ENCODE measurements at regions not wholly inside any gene's neighbourhood (a gene's known extent, or its start where the extent isn't known, plus 50 kb on each side); places are given as distances from the start of the nearest gene placed in this dataset.

GRCh38 chr12:32047357-32048212, 59.1 kb upstream of the BICD1 start:
- DNase-seq: peak; percentile 93

- DNase-seq: no peak
Observed at GRCh38 chr12:32048791-32049190, 57.9 kb upstream of the BICD1 start.

- no peak for DNase-seq
Observed at GRCh38 chr12:32049956-32050355, 56.7 kb upstream of the BICD1 start.

- peak; percentile 69 for DNase-seq
Observed at GRCh38 chr12:32051511-32052211, 55.0 kb upstream of the BICD1 start.

- DNase-seq: peak; percentile 14
Observed at GRCh38 chr12:32052212-32052713, 54.4 kb upstream of the BICD1 start.

- peak; percentile 22 for DNase-seq
Observed at GRCh38 chr12:32053881-32054624, 52.6 kb upstream of the BICD1 start.

Data from hematopoietic multipotent progenitor cell treated with erythropoietin and hydrocortisone succinate and interleukin-3 and kit ligand, for 4 days (in vitro differentiated cells).